C1 segment of cervical spinal cord (tissue), 14 donors: ENCODE measurements at regions not wholly inside any gene's neighbourhood (a gene's known extent, or its start where the extent isn't known, plus 50 kb on each side); places are given as distances from the start of the nearest gene placed in this dataset.
"Not testable (repeated sequence)": the region's sequence is repeated elsewhere in the genome, so short reads cannot be mapped to it uniquely, and the experiment has no call there.

Source experiments
- DNase-seq, 14 donors: peaks; one replicate each; lab custom pipeline; 2025; lab: John Stamatoyannopoulos, UW

DNA sequence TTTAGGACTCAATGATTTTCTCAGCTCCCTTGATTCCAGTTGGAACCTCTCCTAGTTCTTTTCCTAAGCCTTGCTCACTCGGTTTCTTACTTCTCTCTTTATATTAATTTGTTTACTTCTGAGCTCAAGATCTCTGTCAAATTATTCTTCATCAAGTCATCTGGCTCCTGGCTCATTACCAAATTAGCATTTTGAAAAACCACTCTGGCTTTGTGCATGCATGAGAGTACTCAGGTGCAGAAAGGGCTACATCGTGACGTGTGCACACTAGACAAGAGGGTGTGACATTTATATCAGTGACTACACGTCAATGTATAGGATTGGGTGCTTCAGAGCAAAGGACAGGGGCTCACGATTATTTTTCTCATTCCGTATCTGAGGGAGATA is 645.7 kb upstream of the DPP6 start:
- no peak for DNase-seq

DNA sequence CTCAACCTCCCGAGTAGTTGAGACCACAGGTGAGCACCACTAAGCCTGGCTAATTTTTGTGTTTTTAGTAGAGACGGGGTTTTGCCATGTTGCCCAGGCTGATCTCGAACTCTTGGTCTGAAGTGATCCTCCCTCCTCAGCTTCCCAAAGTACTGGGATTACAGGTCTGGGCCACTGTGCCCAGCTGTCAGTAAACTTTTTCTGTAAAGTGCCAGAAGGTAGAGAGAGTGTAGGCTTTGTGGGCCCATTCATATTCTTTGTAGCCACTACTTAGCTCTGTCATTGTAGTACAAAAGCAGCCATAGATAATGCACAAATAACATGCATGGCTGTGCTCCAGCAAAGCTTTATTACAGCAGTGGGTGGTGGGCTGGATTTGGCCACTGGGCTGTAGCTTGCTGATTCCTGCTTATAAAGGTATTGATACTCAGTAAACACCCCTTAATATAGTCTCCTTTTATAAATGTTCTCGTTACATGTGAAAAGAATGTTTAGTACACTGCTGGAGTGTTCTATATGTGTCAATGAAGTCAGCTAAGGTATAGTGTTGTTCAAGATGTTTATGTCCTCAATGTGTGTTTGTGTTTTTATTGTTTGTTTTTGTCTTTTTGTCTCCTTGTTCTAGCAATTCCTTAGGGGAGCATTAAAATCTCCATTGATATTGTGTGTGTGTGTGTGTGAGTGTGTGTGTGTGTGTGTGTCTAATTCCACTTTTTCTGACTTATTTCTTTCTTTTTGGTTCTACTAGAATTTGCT is 644.7 kb upstream of the DPP6 start:
- no peak for DNase-seq

DNA sequence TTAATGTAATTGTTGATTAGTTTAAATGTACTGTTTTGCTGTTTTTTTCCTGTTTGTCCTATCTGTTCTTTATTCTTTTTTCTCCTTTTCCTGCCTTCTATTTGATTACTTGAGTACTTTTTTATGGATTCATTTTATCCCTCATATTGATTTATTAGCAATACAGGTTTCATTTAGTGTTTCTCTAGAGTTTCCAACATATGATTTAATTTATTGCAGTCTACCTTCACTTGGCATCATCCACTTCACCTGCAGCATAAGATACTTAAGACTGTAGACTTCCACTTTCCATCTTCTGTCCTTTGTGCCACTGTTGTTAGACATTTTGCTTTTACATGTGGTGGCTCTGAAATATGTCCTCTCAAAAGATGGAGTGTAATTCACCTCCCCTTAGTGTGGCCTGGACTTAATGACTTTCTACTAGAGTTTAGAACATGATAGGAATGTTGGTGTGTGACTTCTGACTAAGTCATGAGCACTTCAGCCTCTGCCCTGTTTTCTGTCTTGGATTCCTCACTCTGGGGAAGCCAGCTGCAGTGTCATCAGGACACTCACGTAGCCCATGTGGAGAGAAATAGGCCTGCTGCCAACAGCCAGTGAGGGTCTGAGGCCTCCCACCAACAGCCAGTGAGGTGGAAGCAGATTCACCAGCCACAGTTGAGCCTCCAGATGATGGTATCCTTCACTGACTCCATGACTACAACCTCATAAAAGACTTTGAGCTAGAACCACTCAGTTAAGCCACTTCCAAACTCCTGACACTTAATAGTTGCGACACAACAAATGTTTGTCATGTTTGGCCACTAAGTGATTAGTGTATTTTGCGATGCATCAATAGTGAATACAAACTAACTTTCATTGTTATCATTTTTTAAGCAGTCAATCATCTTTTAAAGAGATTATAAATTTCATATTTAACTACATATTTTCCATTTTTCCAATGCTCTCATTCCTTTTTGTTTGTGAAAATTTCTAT is 643.5 kb upstream of the DPP6 start:
- DNase-seq, result no peak

DNA sequence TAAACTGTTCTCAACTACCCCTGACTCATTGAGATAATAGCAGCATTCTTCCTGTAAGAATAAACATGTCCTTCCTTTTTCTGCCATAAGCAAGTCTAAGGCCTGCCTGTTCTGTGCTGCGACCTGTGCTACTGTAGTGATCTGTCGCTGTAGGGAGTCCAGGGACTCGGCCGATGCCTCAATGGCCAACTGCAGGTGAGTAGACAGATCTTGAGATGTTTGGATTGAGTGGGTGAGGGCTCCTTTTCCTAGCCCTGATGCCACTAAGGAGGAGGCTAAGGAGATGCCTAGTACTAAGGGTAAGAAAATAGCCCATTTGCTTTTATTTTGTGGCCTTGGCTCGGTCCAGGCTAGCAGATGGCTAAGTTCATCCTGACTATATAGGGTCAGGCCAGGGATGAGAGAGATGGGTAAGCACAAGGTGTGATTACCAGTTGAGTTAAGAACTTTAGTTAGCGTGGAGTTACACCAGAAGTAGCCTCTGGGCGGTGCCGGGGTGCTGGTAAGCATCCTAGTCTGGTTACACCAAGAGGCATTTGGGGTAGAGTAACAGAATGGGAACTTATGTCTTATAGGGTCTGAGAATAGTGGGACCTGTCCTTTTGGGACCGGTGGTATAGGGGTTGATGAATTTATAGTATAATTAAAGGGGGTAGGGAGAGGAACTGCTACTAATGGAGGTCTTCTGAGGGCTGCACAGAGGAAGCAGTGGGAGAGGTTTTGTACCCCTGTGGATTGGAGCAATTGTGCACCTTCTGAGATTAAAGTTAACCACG is 642.4 kb upstream of the DPP6 start:
- DNase-seq, result not testable (repeated sequence)

DNA sequence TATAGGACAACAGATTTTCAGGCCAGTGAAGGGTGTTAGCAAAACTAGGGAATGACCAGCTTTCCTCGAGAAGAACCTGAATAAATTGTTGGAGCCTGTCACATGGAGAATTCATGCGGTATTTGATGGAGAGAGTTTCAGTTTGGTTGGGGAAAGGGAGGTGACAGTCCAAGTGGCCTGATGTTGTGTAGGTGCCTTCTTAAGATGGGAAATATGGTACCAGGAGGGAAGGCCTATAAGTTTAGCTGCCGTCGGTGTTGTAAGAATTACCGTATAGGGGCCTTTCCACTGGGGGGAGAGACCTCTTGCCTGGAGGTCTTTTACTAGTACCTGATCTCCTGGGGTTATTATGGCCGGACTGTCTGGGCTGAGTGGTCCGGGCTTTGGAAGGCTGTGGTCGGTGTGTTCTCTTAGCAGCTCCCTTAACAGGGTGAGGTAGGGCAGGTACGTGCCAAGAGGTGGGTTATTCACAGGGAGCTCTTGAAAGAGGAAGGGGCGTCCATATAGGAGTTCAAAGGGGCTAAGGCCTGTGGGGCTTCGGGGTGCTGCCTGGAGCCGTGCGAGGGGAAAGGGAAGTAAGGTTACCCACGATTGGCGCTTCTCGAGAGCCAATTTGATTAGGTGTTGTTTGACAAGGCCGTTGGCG is 641.1 kb upstream of the DPP6 start:
- DNase-seq, result not testable (repeated sequence)

DNA sequence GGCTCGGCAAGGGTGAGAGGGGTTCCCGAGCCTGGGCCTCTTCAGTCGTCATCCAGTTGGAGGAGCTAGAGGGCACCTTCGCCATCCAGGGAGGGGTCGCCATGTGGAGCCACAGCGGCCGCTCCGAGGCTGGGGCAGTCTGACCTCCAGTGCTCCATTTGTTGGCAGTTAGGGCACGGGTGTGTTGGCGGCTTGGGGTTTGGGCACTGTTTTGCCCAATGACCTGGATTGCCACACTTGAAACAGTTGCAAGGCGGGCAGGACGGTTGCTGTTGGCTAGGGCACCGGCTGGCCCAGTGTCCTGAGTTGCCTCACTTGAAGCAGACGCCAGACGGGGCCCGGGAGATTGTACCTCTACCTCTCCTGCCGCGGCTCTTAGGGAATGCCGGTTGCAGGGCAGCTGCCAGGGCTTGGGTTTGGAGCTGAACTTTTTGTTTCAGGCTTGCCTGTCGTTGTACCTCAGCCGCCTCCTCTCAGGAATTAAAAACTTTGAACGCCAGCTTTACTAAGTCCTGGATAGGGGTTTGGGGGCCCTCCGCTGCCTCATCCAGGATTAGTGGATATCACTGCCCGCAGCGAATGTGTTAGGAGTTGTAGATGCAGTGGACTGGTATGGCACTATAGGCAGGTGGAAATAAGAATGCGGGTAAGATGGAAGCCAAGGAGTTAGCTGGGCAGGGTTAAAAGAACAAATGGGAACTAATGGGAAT is 639.9 kb upstream of the DPP6 start:
- DNase-seq, result not testable (repeated sequence)

DNA sequence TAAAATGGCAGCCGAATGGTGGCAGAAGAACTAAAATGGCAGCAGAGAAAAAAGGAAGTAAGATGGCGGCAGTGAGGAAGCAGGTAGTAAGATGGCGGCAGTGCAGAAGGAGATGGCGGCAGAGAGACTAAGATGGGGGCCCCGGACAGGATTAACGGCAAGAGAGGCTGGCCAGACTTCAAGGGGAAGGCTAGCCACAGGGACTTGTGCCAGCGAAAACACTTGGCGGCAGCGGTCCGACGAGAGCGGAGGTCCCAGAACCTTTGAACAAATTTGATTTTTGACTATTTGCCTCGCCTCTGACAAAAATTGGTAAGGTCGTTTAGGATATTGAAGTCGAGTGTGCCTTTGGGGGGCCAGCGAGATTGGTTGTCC is 639.4 kb upstream of the DPP6 start:
- DNase-seq, result not testable (repeated sequence)

DNA sequence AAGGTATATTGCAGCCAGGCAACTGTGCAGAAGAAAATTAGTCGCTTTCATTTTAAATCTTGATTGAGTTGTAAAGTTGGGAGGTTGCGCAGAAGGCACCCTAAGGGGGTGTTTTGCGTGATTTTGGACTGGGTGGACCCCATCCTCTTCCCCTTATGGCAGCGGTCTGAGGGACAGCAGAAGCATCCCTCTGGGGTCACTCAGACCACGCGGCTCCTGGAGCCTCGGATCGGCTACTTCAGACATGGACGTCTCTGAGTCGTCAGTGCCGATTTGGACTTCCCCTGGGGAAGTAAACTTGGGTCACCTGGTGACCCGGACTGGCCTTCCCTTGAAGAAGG is 639.0 kb upstream of the DPP6 start:
- no peak for DNase-seq

DNA sequence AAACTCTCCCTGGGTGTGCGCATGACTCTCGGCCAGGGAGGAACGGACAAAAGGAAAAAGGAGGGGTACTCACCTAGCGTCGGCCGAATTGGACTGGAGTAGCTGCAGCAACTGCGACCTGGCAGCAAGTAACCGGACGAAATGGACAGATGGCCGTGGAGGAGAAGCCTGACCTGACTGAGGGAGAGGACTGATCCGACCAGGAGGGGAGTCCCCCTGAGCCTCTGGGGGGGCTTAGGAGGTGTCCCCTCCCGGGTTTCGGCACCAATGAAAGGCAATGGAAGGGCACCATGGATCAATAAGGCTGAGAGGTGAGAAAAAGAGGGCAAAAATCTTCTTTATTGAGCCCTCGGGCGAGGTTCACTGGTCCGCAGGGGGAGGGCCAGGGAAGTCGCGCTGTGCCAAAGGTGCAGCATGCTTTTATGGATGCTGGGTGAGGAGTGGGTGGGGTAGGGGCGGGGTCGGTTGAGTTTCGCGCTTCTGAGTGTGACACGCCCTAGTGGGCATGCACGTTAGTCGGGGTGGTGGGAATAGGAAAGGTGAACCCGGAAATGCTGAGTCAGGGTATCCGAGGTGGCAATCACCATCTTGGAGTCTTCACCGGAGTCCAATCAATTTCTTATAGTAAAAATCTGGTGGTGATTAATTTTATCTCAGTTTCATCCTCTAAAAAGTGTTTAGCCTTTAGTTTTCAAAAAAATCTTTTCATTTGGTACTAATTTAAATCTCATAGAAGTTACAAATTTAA is 638.5 kb upstream of the DPP6 start:
- DNase-seq, result no peak

DNA sequence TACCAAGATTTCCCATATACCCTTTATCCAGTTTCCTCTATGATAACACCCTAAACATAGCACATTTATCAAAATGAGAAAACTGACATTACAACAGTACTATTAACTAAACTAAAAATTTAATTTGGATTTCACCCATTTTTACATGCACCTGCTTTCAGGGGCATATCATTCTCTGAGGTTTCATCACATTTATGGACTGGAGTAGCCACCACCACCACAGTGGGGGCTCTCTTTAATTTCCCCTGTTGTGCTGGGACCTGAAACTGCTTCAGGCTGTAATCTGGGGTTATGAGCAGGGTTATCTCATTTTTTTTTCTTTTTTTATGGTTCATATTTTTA is 637.9 kb upstream of the DPP6 start:
- no peak for DNase-seq

DNA sequence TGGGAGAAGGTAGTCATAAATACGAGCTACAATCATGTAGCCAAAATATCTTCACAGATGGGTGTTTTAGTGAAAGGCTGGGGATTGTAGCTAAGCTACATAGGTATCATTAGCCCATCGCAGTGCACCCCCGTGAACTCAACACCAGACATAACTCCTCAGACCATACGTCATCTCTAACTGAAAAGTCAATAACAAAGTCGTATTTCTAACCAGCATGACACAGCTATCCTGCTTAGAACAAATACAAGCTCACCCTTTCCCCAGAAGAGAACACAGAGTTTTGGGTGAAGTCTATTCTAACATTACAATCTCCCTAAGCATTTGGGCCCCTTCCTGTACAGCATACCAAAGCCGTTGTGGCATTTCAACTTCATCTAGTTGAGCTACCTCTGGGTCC is 636.6 kb upstream of the DPP6 start:
- DNase-seq, result no peak

DNA sequence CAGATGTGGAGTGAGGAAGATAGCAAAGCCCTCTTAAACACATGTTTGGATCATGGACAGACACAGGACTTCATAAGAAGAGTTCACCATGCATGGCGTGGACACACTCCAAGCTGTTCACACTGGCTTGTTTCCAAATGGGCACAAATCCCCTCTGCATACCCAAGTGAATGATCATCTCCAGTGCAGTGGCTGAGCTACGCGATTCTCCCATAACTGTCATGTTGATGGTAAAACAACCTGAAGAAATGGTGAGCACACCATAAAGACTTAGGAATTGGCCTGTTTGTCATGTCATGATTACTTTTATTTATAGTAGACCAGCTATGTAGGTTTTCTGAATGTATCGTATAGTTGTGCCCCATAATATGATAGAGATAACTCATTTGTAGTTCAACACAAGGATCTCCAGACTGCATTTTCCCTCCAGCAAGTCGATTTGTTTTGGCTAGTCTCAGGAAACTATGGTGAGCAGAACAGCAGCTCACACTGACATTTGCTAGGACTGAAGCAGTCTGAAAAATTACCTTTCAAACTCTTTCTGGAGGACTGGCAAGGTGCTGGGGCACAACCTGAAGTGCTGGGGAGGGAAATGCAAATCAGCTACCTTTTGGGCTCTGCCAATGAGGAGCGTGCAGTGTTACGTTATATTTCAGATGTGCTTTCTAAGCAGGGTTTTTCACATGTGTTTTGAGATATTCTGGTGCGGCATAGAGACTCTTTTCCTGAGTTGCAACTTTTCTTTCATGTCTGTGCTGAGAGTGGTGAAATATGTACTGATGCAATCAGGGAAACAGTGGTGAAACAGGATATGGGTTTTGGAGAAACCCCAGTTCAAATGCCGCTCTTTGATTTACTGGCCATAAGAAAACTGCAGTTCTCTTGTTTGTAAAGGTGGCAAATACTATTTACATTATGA is 629.6 kb upstream of the DPP6 start:
- DNase-seq, result no peak

DNA sequence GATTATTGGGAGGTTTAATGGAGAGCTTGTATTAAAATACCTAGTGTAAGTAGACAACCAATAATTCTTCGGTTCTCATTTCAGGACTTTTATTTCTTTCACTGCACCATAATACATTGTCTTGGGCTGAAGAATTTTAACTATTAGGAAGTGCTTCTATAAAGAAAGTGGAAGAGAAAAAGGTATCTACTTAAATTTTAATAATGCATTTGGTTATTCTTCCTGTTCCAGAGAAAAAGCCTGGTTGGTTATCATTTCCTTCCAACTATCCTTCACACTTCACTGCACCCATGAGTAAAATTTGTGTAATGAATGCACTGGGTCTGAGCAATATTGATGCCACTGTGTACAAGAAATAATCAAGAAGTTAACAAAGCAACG is 629.0 kb upstream of the DPP6 start:
- DNase-seq, result no peak

DNA sequence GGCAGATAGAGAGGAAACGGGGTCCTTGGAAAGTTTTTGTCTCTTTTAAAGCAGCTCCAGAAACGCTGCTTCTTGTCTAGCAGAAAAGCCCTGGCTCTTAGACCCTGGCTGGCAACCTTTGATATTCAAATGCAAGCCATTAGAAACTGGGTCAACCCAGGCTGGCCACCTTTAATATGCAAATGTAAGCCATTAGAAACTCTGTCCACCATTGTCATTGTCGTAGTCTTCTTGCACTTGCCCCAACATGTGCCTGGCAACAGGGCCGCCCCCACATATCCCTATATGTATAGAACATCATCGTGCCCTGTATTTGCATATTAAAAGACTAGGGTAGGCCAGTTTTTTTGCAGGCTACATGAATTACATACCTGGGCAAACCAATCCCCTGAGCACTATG is 621.3 kb upstream of the DPP6 start:
- DNase-seq, result peak in 2 of 14 donors; percentile 4 to 7

DNA sequence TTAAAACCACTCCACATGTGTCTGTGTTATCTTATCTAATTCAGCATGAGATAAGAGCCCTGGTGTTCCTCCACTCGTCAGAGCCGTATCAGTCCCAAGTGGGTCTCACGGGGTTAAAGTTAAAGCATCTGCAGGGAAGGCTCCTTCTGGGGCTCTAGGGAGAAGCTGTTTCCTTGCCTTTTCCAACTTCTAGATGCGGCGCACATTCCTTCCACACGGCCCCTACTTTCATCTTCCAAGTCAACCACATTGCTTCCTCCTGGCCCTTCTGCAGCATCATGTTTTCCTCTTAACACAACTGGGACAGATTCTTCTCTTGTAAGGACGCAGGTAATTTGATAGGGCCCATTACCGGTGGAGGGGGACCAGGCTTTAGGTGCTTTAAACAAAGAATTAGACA is 620.1 kb upstream of the DPP6 start:
- DNase-seq, result no peak

DNA sequence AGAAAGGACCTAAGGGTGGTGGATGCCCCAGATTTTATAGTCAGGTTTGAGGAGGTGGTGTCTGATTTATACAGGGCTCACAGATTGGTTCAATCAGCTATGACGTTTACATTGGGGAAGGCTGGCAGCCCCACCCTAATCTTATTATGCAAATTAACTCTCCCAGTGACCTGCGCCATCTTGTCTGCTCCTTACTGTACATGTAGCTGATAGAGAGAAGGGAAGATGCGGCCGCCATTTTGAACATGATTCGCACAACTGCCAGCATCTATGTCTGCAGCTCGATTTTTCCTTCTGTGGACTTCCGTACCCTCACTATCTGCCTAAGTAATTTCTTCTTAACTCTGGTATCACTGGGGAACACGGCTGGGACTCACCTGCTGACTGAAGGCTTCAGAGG is 619.0 kb upstream of the DPP6 start:
- no peak for DNase-seq

DNA sequence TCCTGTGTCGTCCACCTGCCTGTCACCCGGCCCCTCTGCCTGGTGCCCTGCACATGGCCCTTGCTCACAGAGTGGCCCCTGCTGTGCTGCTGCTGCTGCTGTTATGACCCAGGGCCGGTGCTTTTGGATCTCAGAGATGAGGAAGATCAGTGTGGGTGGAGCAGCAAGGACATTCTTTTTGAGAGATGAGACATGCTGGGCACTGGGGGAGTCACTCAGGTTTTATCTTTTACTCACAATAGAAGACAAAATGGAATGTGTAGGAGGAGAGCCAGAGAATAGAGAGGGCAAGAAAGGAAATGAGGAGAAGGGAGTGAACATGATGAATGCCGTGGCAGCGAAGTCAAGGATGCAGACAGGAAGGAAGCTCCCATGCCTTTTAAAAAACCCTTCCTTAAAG is 611.5 kb upstream of the DPP6 start:
- no peak for DNase-seq

DNA sequence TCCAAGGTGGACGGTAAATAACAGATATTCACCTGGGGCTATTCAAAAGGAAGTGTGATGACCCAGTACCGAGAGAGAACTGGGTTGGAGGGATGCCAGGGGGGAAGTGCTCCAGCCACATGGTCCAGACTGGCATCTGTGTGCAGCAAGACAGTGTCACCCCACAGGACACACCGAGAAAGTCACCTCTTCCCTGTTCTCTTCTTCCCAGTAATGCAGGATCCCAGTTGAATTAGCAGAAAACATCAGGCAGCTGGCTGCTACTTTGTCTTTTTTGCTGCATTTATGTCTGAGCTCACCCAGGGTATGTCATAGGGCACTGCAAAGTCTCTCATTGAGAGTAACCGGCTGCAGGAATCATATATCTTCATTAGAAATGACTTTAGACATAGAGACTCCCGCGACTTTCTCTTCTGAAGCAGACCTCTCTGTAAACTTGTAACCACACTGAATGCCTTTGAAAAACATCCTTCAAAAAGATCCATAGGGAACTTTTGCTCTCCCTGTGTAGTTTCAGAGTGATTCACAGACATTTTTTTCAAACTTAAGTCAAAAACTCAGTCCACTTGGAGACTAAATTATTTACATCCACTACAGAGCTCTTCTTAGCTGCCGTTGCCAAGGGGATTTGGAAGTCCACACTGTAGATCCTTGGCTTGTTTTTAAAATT is 609.0 kb upstream of the DPP6 start:
- DNase-seq, result peak in 1 of 14 donors; percentile 31

DNA sequence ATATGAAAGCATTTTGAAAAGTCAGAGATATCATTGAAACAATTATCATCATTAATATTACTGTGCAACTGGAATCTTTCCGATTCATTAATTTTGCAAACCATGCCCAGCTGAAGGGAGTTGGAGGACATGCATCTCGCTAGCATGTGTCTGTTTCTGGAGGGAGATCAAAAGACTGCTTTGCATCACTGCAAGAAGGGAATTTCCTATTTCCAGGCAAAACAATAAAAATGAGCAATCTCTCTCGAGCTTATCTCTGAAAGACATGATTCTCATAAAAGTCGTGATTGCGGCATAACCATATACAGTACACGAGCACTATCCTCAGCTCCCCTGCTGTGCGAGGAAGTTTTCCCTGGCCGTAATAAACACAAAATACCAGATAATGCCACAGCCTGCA is 607.6 kb upstream of the DPP6 start:
- DNase-seq, result peak in 1 of 14 donors; percentile 85
